ENCODE measurements at regions not wholly inside any gene's neighbourhood (a gene's known extent, or its start where the extent isn't known, plus 50 kb on each side); places are given as distances from the start of the nearest gene placed in this dataset.

DNA sequence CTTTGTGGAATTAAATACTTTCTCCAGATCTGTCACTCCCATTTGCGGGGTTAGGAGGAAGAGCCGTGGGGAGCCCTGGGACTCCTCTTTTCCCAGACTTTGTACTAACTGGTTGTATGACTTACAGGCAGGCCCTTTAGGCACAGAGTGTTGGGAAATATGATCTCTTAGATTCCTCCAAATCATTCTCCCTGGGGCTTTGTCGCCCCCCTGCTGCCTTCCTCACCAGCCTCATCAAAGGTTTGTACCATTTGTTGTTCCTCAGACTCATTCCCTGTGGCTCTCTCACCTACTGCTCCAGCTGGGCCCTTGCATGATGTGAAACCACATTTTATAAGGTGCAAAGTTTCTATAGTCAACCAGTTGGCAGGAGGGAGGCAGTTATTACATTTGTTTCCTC lies 56.4 kb downstream of the CRYGS start:
- H3K27me3 ChIP-seq (ENCODE audit: low read depth): no peaks in the 10 kb centered on the region
- no peaks in the 10 kb centered on the region for H3K9me3 ChIP-seq
- no peak overlapping the region for H3K4me3 ChIP-seq
- DNase-seq (no peak), ATAC-seq (no peak)
- no peaks in the 10 kb centered on the region for H3K4me1 ChIP-seq
- H3K36me3 ChIP-seq: no peaks in the 10 kb centered on the region
- intact Hi-C loops (cut with DNase I): no loop called here
- no peak overlapping the region for H3K27ac ChIP-seq
- TF ChIP-seq, protein P1, sequence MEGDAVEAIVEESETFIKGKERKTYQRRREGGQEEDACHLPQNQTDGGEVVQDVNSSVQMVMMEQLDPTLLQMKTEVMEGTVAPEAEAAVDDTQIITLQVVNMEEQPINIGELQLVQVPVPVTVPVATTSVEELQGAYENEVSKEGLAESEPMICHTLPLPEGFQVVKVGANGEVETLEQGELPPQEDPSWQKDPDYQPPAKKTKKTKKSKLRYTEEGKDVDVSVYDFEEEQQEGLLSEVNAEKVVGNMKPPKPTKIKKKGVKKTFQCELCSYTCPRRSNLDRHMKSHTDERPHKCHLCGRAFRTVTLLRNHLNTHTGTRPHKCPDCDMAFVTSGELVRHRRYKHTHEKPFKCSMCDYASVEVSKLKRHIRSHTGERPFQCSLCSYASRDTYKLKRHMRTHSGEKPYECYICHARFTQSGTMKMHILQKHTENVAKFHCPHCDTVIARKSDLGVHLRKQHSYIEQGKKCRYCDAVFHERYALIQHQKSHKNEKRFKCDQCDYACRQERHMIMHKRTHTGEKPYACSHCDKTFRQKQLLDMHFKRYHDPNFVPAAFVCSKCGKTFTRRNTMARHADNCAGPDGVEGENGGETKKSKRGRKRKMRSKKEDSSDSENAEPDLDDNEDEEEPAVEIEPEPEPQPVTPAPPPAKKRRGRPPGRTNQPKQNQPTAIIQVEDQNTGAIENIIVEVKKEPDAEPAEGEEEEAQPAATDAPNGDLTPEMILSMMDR (IDR thresholded peaks at IDR 0.05): no peak

DNA sequence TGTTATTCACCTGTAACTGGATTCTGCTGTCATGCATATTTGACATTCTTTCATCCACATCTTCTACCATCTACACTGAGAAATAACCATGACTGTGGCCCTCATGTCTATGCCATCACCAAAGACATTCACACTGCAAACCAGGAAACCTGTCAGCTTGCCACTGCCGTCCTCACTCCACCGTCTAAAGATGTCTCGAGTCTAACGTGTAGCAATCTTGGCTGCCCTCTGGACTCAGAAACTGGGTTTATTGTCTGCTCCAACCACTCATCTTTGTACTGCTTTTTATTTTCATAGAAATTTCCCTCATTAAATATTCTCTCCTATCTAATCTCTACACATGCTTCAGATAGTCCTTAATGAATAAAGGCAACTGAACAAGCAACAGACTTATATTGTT lies 57.1 kb downstream of the CRYGS start:
- no peak overlapping the region for H3K27ac ChIP-seq
- H3K4me1 ChIP-seq: no peaks in the 10 kb centered on the region
- H3K4me3 ChIP-seq: no peak overlapping the region
- ATAC-seq: no peak
- no peaks in the 10 kb centered on the region for H3K9me3 ChIP-seq
- no peak for DNase-seq
- TF ChIP-seq, protein P1 (IDR thresholded peaks at IDR 0.05): no peak
- no peaks in the 10 kb centered on the region for H3K27me3 ChIP-seq (ENCODE audit: low read depth)
- H3K36me3 ChIP-seq: no peaks in the 10 kb centered on the region
- intact Hi-C loops (cut with DNase I): no loop called here

DNA sequence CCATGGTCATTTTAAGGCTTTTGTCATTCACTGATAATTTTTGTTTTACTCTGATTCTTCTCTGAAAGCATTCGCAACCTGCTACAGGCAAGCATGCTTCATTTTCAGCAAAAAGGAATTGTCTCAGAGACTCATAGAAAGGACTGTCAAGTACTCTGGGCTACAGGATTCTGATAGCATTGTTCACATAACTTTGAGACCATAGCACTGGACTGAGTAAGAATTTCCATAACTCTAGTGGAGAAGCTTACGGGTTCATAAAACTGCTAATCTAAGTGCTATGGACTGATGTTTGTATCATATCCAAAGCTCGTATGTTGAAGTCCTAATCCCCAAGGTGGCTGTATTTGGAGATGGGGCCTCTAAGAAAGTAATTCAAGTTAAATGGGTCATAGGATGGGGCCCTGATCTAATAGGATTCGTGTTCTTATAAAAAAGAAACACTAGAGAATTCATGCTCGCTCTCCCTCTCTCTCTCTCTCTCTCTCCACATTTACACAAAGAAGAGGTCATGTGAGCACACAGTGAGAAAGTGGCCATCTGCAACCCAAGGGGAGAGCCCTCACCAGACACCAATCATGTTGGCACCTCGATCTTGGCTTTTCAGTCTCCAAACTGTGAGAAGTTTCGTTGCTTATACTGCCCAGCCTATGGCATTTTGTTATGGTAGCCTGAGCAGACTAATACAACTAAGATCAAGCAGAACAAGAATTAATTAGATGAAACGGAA lies 60.4 kb downstream of the CRYGS start:
- TF ChIP-seq, protein P1 (IDR thresholded peaks at IDR 0.05): no peak
- intact Hi-C loops (cut with DNase I): no loop called here
- no peak overlapping the region for H3K4me3 ChIP-seq
- H3K27ac ChIP-seq: no peak overlapping the region
- no peaks in the 10 kb centered on the region for H3K27me3 ChIP-seq (ENCODE audit: low read depth)
- no peaks in the 10 kb centered on the region for H3K36me3 ChIP-seq
- ATAC-seq: no peak
- no peak for DNase-seq
- H3K4me1 ChIP-seq: no peaks in the 10 kb centered on the region
- H3K9me3 ChIP-seq: no peaks in the 10 kb centered on the region

DNA sequence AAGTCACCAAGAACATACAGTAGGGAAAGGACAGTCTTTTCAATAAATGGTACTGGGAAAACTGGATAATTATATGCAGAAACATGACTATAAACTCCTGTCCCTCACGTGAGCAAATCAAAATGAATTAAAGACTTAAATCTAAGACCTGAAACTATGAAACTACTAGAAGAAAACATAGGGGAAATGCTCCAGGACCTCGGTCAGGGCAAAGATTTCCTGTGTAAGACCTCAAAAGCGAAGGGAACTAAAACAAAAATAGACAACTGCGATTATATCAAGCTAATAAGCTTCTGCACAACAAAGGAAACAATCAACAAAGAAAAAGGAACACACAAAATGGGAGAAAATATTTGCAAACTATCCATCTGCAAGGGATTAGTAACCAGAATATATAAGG lies 62.7 kb downstream of the CRYGS start:
- Histone ChIP-seq H3K27me3 (ENCODE audit: low read depth) (no peaks in the 10 kb centered on the region), H3K36me3 (no peaks in the 10 kb centered on the region), H3K4me3 (no peak overlapping the region), H3K4me1 (no peaks in the 10 kb centered on the region), H3K9me3 (no peaks in the 10 kb centered on the region), H3K27ac (no peak overlapping the region)
- DNase-seq (no peak), ATAC-seq (no peak)
- TF ChIP-seq, protein P1 (IDR thresholded peaks at IDR 0.05): no peak
- intact Hi-C loops (cut with DNase I): no loop called here

DNA sequence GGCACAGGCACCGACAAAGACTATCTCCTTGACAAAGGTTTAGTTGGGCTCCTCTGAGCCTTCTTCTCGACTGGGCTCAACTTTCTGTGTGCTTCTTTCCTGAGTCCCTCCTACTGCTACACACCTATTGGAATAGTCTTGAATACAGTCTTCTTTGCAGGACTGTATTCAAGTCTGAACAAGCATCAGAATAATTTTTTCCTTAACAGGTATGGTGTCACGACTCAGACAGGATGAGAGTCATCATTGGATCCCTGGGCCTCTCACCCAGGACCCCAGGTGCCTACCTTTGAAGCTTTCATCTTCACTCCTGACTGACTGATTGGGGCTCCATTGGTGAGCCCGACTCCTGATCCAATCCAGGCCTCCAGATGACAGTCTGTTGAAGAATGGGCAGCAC lies 66.3 kb downstream of the CRYGS start:
- no peaks in the 10 kb centered on the region for H3K27me3 ChIP-seq (ENCODE audit: low read depth)
- no peak overlapping the region for H3K4me3 ChIP-seq
- ATAC-seq: no peak
- intact Hi-C loops (cut with DNase I): no loop called here
- DNase-seq: no peak
- TF ChIP-seq, protein P1 (IDR thresholded peaks at IDR 0.05): no peak
- H3K4me1 ChIP-seq: no peaks in the 10 kb centered on the region
- H3K9me3 ChIP-seq: no peaks in the 10 kb centered on the region
- no peak overlapping the region for H3K27ac ChIP-seq
- H3K36me3 ChIP-seq: no peaks in the 10 kb centered on the region
